Left renal pelvis (tissue), 4 donors: ENCODE measurements at regions not wholly inside any gene's neighbourhood (a gene's known extent, or its start where the extent isn't known, plus 50 kb on each side); places are given as distances from the start of the nearest gene placed in this dataset.

Source experiments
- DNase-seq, 4 donors: peaks; one replicate each; pipeline ENCODE4 v3.0.0-alpha.2; 2013; ENCODE audit warnings: low read depth in 4 of 4, low spot score in 3 of 4

DNA sequence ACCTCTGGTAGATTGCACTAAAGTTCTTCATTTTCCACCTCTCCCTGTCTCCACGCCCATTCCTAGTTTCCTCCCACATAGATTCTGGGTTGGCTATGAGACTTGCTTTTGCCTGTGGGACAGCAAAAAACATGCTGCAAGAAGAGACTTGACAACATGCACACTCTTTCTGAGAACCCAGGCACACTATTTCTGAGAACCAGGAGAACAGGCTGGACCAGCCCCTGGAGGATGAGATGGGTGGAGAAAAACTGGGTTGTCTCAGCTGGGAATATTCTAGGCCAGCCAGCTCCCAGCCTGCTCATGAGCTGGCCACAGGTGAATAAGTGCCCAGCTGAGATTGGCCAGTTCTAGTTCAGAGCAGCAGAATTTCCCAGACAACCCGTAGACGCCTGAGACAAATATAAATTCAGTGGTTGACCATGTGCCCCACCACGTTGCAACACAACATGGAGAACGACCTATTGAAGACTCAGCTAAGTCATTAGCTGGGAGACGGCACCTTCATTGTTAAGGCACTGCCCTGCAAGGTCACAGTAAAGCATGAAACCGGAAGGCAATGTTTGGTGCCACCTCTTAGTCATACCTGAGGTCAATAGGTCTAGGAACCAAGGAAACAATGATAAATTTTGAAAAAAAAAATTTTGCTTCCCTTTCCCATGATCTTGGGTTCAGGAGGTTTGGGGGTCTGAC, 92.7 kb upstream of the AKR1E2 start:
- DNase-seq: no peak

DNA sequence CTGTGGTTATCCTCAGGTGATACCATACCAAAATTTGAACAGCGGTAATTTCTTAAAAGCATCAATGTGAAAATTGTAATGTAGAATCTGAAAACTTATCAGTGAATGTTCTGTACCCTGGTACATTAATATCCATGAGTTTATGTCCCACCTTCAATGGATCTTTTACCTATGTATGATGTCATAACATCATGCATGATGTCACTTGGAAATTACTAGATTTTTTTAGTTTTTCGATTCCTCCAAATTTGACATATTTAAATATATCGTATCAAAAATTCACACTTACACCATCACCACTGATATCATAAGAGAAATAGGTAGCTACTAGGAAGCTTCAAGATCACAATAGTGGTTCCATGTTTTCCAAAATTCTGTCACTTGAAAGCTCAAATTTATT, 95.0 kb upstream of the AKR1E2 start:
- DNase-seq: no peak

DNA sequence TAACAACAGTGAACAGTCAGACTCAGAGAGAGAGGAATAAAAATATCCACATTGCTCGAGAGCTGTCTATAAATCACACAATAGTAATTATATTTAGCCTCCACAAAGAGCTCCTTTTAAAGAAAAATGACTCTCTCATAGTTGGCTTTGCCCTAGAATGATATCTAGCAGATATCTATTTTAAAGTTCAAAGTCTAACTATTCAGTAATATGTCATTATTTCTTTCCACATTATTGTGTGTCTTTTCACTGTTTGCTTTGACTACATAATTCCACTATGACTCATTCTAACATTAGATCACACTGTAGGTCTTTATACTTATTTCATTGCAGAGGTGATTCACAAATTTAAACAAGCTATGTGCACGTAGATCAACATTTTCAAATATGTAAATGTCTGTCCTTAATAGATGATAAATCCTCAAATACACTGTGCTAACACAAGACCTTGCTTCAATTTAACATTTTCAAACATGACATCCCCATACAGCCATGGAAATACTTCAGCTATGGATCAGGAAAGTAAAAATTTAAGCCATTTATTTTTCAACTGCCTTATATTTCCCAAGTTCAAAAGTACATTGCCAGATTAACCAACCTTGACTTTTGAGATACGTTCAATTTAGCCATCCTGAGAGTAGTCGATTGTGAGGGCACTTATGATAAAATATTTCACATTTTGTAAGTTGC, 99.9 kb upstream of the AKR1E2 start:
- DNase-seq: no peak

DNA sequence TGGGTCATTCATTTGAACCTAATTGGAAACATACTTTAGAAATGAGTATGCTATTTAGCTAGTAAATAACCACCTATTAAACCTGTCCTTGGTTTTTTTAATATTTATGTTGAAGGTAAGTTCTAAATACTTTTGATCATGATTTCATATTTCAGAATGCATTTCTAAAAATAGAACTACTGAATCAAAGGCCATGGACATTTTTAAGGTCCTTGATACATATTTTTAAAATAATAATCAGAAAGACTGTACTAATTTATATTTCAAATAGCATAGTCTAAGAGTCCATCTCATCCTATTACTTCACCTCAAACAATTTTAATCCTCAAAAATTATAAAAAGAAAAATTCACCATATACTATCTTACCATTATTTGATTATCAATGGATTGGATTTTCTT, 102.1 kb upstream of the AKR1E2 start:
- no peak for DNase-seq

DNA sequence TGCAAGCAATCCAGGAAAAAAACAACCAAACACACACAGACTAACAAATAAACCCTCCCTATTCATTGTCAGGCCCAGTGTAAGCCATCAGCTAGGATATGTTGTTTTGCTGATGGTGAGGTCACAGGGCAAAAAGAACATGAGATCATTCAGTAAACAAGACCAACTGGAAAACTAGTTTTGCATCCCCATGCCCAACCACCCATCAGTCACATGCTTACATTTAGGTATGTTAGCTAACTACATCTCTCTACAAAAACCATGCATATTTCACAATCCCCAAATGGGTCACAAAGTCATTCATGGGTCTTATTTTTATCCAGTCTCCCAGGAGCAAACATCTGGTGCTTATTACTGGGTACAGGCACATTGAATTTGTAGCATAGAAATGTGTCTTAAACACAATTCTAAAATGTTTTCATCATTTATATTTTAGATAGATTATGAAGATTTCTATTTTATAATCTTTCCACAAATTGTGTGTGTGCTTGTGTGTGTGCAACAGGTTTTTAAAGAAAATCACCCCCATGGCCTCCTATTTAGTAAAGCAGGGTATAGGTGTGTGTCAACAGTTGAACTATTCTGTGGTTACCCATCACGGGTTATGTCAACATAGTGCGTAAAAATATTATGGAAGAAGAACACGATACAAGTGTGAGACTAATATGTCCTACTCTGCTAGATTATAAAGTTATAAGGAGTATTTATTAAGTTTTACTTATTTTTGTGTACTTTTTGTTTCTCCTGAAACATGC, 103.8 kb upstream of the AKR1E2 start:
- no peak for DNase-seq

DNA sequence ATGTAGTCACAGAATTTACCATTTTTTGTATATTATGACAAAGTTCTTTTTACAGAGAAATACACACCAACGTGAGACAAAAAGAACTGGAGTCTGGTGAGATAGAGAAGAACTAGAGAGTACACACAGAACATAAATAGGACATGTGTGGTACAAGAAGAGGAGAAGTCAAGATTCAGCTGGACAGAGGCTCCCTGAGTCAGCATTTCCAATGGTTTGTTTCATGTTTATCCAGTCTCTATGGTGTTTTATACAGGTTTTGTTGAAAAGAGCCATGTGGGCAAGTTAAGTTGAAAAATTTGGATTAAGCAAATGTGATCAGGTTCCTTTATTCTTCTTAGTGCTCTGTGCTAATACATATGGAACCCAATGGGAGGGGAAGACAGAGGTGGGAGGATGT, 105.5 kb upstream of the AKR1E2 start:
- no peak for DNase-seq

DNA sequence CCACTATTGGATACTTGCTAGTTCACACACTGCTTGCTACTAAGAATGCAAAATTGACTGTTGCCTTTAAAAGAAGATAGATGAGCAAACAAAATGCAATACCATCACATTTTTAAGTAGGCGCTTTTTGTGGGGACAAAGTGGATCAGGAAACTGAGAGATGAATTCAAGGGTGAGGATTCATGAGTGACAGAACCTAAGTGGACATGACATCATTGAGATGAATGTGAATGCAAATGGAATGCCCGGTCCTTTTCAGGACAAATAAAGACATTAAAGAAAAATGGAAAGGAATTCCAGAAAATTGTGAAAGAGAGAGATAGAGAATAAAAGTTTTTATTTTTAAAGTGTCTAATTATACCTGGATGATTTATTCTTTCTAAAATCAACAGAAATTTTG, 106.3 kb upstream of the AKR1E2 start:
- no peak for DNase-seq

DNA sequence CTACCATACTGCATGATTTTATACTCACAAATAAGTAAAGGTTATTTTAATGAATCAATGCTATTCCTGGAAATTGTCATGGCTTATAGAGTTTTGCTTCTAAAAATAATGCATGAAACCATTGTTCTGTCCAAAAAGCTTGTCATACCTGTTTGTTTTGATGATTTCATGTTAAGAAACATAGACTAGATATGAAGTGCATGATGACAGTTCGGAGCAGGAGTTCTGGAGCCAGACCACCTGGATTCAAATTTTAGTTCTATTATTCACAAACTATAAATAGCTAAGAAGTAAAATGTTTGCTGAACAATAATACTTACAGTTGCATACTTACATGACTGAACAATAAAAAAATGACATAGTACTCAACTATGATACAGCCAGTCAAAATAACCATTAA, 107.0 kb upstream of the AKR1E2 start:
- no peak for DNase-seq

DNA sequence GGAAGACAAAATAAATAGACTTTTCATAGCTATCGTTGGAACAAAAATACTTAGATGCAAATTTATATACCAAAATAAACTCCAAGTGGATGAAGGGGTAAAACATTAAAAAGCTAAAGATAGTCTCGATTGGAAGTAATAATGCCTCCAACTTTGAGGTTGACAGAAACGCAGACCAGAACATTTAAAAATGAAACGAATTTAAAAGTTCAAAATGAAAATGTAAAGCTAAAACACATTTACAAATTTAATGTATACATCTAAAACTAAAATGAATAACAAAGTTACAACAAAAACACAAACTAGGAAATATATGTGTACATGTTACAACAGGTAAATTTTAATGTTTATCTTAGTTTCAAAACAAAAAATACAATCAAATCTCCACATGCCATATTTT, 107.5 kb upstream of the AKR1E2 start:
- DNase-seq: no peak

DNA sequence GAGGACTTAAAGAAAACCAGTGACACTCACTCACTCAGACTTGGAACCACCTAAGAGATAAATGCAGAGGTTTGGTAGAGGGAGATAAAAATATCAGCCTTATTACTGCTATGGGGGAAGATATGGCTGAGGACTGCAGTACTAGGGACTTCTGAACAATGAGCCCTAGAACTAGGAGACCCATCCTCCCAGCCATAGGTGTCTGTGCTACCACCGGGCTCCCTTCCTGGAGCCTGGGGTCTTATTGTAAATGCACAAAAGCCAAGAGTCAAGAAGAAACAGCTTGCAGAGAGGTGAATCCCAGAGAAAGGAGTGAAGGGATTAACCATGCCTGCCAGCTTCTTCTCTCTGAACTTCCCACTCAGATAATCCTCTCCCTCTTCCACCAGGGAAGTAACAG, 108.3 kb upstream of the AKR1E2 start:
- no peak for DNase-seq

DNA sequence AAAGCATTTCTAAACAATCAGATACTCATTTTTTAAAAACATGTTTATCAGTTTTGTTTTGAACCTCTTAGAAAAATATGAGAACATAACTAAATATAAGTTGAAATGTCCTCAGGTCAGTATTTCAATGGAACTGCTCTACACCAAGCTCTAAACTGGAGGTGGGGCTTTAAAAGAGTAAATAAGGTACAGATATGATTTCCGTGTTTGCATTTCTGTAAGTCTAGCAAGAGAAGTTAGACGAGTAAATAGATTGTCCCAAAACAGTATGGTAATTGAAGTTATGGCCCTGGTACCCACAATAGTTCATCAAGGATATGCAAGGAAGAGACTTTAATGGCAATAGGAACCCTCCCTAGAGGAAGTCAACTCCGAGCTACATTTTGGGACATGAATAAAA, 115.1 kb upstream of the AKR1E2 start:
- no peak for DNase-seq

DNA sequence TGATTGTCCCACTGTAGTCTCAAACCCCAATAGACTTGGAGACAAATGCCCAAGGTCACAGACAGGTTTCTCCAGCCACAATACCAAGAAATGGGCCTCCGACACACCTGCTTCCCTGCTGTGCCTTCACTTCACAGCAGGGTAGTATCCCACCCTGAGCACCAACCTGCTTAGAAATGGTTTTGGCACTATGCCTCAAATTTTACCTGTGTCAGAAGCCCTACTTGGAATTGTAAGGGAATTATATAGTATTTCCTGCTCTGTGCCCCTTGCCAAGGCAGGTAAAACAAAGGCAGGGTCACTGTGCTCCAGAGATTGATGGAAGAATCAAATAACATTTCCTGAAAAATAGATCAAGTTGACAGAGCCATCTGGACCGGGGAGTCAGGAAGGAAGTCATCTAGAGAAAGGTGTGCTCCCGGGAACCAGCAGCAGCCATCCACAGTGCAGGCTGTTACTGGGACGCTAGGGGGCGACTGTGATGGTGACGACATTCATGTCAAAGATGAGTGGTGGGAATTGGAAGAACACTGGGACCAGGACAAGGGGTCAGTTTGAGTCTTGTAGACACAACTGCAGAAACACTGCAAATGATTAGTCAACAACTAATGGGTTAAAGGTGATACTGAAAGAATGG, 117.8 kb upstream of the AKR1E2 start:
- DNase-seq: no peak

DNA sequence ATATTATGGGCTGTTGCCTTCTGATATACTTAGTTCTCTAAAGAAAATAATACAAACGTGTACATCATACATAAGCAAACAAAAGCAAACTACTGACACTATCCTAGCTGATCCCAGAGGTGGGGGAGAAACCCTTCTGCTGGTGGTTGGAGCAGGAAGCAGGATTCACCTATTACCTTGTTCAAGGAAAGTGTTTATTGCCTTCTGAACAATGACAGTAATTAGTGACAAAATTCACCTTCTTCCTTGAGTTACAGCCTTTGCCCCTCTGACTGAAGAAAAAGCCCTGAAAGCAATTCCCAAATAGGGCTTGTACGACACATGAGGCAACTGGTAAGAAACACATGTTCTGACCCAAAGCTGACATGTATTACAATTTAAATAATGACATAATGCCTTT, 118.8 kb upstream of the AKR1E2 start:
- DNase-seq: no peak

DNA sequence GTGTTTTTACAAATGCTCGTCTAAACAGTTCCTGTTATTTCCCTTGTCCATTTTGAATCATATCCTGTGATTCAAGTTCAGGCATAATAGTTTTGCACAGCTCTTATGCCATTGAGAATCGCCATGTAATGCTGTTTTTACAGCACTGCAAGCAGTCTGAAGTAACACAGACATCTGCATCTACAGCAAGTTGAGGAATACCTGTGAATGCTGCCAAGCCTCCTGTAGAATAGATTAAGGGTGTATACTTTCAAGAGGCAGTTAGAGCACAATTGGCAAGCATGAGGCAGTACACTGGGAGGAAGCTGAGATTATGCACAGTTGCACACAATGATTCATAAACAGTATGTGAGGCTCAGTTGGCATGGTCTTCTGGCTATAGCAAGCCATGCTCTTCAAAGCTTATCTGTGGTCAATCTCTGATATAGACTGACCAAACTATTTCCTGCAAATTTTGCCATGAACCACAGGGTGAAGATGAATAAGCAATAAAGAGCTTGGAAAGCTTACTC, 121.9 kb upstream of the AKR1E2 start:
- DNase-seq: no peak

DNA sequence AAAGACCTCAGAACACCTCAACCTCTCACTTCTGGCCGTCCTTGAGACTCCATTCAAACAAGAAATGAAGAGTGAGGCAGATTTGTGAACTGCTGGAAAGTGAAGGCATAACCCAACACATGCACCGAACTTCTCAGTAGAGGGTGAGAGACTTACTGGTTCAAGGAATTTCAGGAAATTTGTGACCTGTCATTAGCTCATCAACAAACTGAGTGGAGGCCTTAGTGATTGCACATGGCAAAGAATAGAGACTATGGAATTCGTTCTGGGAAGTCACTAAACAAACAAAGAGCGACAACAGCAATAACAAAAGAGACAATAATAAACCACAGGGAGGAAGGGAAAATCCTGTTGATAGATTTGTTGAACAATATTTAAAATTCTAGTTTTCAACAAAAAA, 125.0 kb upstream of the AKR1E2 start:
- no peak for DNase-seq

DNA sequence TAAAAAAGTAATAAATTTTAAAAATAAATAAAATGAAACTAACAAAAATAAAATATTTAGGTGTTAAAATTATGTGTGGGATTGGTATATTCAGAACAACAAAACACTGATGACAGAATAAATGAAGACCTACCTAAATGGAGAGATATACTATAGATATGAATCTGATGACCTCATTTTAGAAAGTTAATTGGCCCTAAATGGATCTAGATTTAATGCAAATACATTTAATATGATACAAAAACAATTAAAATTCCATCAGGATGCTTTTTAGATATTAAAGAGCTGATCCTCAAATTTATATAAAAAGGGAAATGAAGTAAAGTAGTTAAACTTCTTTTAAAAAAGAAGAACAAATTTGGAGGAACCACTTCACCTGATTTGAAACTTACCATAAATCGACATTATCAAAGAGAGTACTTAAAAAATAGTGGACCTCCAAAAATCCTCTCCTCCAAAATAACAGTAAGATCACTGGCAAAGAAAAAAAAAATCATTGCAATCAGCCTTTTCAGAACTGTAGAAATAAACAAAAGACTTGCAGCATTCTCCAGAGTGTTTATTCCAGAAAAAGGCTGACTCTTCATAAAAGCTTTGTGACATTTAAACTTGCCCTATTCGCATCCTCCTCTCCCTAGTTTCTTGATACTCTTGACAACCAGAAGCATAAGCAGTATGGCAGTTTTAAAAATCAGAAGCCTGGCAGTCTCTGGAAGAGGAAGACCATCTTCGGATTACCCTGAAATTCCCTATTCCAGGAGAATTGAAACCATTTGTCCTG, 125.9 kb upstream of the AKR1E2 start:
- DNase-seq: no peak

DNA sequence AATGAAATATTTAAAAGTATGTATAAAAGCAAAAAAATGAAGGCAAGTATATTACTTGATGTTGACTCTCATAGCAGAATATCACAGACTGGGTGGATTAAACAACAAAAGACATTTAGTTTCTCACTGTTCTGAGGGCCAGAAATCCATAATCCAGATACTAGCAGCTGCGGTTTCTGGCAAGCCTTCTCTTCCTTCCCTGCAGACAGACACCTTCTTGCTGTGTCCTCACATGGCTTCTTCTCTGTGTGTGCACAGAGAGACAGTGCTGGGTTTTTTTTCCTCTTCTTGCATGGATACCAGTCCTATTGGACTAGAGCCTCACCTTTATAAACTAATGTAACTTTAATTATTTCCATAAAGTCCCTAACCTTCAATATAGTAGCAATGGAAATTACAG, 127.9 kb upstream of the AKR1E2 start:
- DNase-seq: no peak

DNA sequence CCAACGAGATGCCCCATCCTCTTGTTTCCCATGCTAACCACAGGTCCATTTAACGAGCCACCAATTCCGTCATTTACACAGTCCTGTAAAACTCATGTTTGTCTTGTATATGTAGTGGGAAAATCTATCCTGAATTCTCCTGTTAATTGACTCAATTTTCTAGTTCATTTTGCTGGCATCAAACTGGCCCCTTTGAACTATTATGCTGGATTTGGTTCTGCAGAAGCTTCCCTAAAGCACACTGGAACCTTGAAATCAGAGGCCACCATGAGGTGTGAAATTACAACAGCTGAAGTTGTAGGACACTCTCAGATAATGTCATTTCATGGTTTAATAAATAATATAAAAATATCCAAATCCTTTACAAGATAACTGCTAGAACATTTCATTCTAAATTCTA, 129.8 kb upstream of the AKR1E2 start:
- DNase-seq: no peak

DNA sequence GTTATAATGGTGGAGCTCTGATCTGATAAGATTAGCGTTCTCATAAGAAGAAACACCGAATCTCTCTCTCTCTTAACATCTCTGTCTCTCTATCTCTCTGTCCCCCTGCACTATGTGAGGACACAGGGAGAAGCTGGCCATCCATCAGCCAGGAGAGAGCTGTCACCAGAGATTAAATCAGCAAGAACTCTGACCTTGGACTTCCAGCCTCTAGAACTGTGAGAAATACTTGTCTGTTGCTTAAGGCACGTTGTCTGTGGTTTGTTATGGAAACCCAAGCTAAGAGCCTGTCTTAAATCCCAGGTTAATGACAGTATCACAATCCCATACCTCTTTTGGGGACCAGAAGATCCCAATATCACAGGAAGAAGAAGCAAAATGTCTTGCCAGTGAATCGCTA, 132.0 kb upstream of the AKR1E2 start:
- no peak for DNase-seq

DNA sequence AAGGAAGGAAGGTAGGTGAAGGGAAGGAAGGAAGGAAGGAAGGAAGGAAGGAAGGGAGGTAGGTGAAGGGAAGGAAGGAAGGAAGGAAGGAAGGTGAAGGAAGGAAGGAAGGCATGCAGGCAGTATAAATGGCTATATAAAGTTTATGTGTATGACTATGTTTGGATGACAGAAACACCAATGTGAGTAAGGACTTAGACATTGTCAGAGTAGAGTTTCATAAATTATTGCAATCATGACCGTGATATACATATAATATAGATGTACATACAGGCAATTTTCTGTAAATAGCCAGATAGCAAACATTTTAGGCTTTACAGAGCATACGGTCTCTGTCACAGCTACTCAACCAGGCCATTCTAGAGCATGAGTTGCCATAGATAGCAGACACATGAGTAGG, 133.8 kb upstream of the AKR1E2 start:
- no peak for DNase-seq

DNA sequence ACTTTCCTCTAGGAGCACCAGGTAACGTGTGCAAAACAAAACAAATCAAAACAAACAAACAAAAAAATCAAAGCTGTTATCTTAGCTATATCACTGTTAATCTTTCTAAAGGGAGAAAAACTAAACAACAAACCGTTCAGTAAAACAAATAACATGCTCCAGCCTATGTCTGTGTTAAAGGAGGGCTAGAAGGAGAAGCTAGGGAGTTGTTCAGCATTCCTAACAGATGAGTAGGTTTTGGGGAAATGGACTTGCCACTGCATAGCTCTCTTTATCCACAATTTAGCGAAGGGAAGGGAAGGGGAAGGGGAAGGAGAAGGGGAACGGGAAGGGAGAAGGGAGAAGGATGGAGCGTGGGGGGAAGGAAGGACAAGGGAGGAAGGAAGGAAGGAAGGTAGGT, 134.2 kb upstream of the AKR1E2 start:
- DNase-seq: no peak
